Stimulated activated CD8-positive, alpha-beta memory T cell treated with anti-CD3 and anti-CD28 coated beads, Interleukin-4, amount 100 ng/mL, for 1 hour (primary cell): ENCODE measurements at regions not wholly inside any gene's neighbourhood (a gene's known extent, or its start where the extent isn't known, plus 50 kb on each side); places are given as distances from the start of the nearest gene placed in this dataset.
"Not testable (repeated sequence)": the region's sequence is repeated elsewhere in the genome, so short reads cannot be mapped to it uniquely, and the experiment has no call there.

Experiments
- DNase-seq, 2 donors: peaks; one replicate each; pipeline ENCODE4 v3.0.0-alpha.2; 2020; ENCODE audit warnings: low read depth in 2 of 2, low spot score in 1 of 2

DNA sequence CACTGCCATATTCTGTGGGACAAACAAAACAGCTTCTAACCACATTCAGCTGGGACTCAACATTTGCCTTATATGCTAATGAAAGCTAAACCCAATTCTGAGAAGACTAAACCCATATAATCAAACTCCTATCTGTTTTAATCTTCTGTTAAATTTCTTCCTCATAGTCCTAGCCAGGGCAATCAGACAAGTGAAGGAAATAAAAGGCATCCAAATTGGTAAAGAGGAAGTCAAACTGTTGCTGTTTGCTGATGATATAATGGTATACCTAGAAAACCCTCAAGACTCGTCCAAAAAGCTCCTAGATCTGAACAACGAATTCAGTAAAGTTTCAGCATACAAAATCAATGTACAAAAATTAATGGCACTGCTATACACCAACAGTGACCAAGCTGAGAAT, 157.1 kb downstream of the PHLDA1 start:
- no peak for DNase-seq

DNA sequence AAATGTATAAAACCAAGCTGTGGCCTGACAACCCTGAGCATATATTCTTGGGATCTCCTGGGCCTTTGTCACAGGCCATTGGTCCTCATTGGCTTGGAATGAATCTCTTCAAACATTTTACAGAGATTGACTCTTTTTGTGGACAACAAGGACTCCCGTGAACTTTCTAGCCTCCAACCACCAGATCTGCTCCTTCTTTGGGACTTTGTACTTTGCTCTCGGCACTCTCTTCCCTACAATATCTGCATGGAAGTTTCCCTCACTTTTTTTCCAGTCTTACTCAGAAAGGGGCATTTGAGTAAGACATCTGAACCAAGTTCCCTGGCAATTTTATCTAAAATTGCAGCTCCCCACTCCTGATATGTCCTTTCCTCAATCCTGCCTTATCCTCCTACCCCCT, 158.8 kb downstream of the PHLDA1 start:
- DNase-seq: no peak

- DNase-seq: no peak
Measured at GRCh38 chr12:75870878-75871277, 160.7 kb downstream of the PHLDA1 start.

- DNase-seq: no peak
Measured at GRCh38 chr12:75868501-75868900, 163.1 kb downstream of the PHLDA1 start.

GRCh38 chr12:75865315-75865714, 166.3 kb downstream of the PHLDA1 start:
- DNase-seq: no peak

GRCh38 chr12:75864161-75864560, 167.4 kb downstream of the PHLDA1 start:
- DNase-seq: no peak

DNA sequence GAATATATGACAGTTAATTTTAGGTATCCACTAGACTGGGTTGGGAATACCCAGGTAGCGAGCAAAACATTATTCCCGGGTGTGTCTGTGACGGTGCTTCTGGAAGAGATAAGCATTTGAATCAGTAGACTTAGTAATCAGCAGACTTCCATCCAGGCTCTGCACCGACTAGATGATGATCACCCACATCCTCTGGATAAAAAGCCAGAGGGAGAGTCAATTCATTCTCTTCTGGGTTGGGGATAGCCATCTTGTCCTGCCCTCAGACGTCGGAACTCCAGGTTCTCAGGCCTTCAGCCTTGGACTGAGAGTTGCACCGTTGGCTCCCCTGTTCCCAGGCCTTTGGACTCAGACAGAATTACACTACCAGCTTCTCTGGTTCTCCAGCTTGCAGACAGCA, 168.0 kb downstream of the PHLDA1 start:
- no peak for DNase-seq

DNA sequence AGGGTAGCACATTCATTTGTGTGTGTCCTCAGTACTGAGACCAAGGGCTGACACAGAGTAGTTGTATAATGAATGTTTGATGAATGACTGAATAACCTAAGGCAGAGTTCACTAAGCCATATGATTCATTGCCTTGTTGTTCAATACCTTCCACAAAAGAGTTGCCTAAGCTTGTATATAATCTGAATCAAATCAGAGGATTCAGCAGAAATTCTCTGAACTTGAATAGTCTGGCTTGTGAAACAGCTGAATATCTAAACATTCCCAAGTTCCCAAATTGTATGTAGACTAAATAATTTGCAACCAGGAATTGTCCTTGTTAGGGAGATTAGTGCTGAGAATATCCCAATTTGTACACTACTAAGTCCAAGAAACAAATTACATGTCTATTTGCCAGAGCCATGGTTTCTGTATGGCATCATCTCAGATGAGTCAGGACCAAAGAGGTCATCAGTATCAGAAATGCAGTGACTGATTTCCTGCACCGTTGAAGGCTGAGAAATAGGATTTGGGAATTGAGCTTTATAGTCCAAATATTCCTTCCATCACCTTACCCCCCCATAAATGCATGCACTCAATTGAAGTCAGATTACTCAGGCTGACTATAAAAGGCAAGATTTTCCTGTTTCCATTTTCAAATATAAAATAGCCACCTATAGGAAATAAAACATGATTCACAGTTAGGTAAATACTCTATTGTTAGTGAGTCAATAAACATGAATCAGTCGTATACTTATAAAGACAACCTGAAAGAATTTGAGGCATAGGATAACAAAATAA, 168.7 kb downstream of the PHLDA1 start:
- DNase-seq: no peak

DNA sequence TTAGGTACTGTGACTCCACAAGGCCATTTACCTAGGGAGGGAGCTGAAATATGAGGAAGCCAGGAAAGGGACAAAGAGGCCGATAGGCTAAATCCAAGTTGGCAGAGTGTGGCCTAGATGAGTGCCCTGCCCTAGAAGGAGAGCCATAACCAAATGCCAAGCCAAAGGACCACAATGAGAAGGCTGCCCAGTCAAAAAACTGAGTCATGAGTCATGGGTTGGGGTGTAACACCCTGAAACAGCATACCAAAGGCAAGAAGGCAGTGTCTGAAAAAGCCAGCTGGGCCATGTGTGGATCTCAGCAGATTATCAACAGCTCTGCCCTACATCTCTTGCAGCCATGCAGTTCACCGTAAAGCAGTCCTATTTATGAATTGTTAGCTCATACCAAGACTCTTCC, 171.7 kb downstream of the PHLDA1 start:
- no peak for DNase-seq

DNA sequence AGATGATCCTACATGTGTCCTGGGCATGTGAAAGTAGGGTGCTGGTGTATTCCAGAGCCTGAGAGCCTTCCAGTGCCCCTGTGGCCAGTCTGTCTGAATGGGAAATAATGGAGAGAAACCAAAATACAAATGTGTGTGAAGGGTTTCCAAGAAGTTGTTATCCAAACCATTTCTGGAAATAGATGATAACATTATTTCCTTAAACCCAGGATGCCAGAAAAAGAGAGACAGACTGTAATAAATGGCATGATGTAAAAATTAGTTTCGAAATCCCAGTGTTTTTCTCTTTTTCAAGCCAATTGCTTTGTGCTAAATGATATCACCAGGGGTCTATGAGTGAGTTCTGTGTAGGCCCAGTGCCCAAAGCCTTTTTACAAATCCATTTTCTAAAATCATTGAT, 175.3 kb downstream of the PHLDA1 start:
- no peak for DNase-seq

- DNase-seq: no peak
Measured at GRCh38 chr12:75855360-75855759, 176.2 kb downstream of the PHLDA1 start.

DNA sequence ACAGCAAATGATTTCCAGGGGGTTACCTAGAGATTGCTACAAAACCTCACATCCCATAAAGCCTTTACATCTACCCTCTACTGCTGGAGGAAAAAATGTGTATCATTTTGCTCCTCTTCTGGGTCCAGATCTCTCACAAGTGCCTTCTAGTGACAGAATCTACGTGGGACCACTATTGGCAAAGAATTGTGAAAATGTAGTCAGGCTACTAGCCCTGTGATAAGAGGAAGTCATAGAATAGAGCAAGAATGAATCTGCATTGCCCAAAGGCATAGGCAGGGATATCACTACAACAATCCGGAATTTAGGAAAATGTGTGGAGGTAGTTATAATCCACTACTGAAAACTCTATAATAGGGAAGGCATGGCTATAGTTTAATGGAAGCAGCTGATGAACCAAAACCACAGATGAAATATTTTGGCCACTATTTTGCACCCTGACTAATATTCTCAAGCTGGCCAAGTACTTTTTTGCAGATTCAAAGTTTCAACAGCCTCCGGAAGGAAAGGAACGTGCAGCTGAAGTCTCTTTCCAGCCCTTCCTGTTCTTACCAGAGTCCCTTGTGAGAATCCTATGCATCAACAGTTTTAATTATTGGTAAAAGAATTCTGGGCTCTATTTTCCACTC, 176.8 kb downstream of the PHLDA1 start:
- DNase-seq: no peak

DNA sequence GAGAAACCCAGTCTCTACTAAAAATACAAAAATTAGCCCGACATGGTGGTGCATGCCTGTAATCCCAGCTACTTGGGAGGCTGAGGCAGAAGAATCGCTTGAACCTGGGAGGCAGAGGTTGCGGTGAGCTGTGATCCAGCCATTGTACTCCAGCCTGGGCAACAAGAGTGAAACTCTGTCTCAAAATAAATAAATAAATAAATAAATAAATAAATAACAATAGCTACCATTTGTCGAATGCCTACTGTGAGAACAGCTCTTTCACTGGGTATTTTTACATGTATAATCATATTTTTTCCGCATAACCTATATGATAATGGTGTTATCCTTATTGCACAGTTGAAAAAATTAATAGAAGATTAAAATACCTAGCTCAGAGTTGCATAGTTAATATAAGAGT, 177.4 kb downstream of the PHLDA1 start:
- DNase-seq: not testable (repeated sequence)

GRCh38 chr12:75853626-75854025, 177.9 kb downstream of the PHLDA1 start:
- no peak for DNase-seq

DNA sequence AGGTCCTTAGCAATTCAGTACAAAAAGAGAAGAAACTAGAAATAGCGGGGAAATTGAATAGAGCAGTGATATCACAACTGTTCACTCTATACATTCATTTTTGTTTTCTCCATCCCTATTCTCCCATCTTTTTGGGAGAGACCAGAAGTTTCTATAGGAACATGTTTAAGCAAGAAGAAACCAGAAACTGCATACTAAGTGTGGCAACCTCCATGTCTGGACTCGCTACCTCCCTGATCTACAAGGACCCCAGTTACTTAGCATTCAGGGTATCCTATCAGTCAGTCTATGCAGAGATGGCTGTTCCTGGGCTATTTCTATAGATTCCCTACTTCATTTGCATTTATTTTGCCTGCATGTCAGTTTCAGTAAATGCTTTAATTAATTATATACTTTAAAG, 178.6 kb downstream of the PHLDA1 start:
- no peak for DNase-seq

GRCh38 chr12:75852143-75852542, 179.4 kb downstream of the PHLDA1 start:
- DNase-seq: no peak

DNA sequence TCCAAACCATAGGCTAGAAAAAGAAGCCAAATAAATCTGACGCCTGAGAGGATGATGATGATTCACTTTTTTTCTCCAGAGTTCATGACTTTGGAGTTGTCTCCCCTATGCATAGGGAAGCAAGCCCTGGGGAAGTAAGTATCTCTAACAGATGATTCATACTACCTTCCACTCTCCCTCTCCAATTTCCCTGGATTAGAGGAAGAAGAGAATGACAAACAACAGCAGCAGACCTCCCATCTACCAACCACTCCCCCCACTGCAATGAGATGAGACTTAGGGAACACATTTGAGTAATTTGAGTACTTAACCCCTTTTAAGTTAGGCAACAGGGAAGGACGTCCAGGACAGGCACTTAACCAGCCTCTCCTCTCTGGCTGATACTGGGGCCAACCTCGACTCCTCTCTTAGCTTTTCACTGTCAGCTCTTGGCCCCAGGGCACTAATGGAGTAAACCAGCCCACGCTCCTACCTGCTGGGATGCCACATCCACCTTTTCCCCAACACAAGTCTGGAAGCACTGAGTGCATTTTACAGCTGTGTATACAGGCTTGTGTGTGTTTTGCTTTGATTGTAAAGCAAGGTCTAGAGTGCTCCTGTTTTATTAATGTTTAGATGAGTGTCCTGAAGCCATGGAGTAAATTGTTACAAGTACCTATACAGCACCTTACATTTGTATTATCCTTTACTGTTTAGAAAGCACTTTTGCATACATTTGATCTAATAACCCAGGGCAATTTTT, 180.7 kb downstream of the PHLDA1 start:
- no peak for DNase-seq

DNA sequence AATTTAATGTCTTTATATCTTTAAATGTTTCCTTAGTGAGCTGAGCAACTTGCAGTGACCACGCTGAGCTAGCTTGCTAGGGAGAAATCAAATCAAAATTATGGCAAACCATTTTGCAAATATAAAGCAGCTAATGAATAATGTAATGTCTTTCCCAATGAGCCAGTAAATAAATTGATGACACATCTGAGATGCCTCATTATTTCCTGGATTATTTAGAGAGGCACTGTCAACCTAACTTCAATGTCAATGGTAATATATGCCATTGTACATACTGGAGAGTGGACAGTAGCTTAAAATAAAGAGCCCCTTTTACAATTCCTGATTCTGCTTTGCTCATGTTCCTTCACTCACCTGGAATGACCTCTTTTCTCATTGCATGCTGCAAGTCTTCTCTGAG, 182.6 kb downstream of the PHLDA1 start:
- no peak for DNase-seq

DNA sequence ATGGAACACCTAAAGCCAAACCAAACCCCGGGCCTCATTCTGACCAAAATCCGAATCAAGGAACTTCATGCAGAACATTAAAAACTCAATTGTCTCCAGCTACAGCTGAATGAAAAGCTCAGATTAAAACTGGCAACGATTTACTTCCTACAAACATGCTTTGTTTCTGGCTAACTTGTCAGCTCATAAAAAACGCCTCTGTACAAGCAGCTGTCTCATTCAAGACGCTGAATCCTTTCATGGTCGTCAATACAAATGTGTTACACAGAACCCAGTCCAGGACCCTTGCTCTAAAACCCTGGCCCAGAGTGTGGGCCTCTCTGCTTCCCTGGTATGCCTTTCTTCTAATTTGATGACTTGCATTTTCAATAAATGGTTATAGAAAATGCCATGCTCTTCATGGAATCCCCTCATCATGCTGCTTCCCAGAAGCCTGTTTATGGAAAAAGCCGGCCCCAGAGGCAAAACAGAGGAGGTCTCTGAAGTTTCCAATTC, 183.1 kb downstream of the PHLDA1 start:
- no peak for DNase-seq

DNA sequence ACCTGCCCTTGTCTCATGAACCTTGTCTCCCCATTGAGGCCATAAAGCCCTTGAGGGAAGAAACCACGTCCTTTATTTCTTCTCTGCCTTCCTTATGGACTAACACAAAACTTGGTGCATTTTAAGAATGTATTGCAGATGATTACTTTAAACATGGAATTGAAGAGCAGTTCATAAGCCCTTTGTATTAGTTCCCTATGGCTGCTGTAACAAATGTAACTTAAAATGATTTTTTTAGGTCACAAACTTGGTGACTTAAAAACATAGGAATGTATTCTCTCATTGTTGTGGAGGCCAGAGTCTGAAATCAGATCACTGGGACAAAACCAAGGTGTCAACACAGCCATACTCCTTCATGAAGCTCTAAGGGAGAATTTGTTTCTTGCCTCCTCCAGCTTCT, 185.5 kb downstream of the PHLDA1 start:
- DNase-seq: no peak

GRCh38 chr12:75844985-75845384, 186.6 kb downstream of the PHLDA1 start:
- DNase-seq: no peak
